Natural killer cell (primary cell): ENCODE measurements at regions not wholly inside any gene's neighbourhood (a gene's known extent, or its start where the extent isn't known, plus 50 kb on each side); places are given as distances from the start of the nearest gene placed in this dataset.

Experiments used
- ATAC-seq, 3 donors: fragments of 150-1000 bp in 2 of 3; fragments of 200-7000 bp in 1 of 3; cut with Tn5 transposase; 1 replicate in 1 of 3; 2 replicates in 2 of 3; pipeline ENCODE4 v1.10.0; 2021; ENCODE audit warnings: mild to moderate bottlenecking in 2 of 3, moderate library complexity in 2 of 3
- DNase-seq, 2 donors: peaks; one replicate each; pipeline versions ENCODE4 v3.0.0 to v3.0.0-alpha.2; 2013 to 2021; ENCODE audit warnings: mixed read lengths in 1 of 2
- H3K27ac ChIP-seq: one replicate; pipeline ENCODE4 v1.5.1; 2013; ENCODE audit warnings: mild to moderate bottlenecking, low read length
- H3K27me3 ChIP-seq: one replicate; pipeline ENCODE4 v1.6.1; 2013; ENCODE audit warnings: low read length; ENCODE audit not compliant: control insufficient read depth, insufficient read depth
- H3K36me3 ChIP-seq: one replicate; pipeline ENCODE4 v1.6.1; 2013; ENCODE audit warnings: low read length; ENCODE audit not compliant: control insufficient read depth, insufficient read depth
- H3K4me1 ChIP-seq: one replicate; pipeline ENCODE4 v1.6.1; 2013; ENCODE audit warnings: low read length; ENCODE audit not compliant: control insufficient read depth, insufficient read depth
- H3K4me3 ChIP-seq: one replicate; pipeline ENCODE4 v1.5.1; 2013; ENCODE audit warnings: low read length
- H3K9me3 ChIP-seq: one replicate; pipeline ENCODE4 v1.6.1; 2013; ENCODE audit warnings: low read length; ENCODE audit not compliant: control insufficient read depth, insufficient read depth
- H3K27ac Mint-ChIP-seq, 2 donors: one replicate each; pipeline ENCODE4 v1.8.0; 2022; ENCODE audit warnings: mild to moderate bottlenecking in 2 of 2, mixed read lengths in 2 of 2, moderate library complexity in 1 of 2
- H3K27me3 Mint-ChIP-seq, 2 donors: one replicate each; pipeline ENCODE4 v1.8.0; 2022; ENCODE audit warnings: low read depth in 2 of 2, mixed read lengths in 2 of 2
- H3K36me3 Mint-ChIP-seq: one replicate; pipeline ENCODE4 v1.8.0; 2022; ENCODE audit warnings: mixed read lengths
- H3K4me1 Mint-ChIP-seq, 2 donors: one replicate each; pipeline ENCODE4 v1.8.0; 2022; ENCODE audit warnings: mixed read lengths in 2 of 2
- H3K4me3 Mint-ChIP-seq: one replicate; pipeline ENCODE4 v1.8.0; 2022; ENCODE audit warnings: mild to moderate bottlenecking, moderate library complexity, mixed read lengths
- H3K9me3 Mint-ChIP-seq, 2 donors: one replicate each; pipeline ENCODE4 v1.8.0; 2022; ENCODE audit warnings: mixed read lengths in 2 of 2
- CTCF ChIP-seq: fragments of 200-600 bp; IDR thresholded peaks from one replicate; pipeline ENCODE4 v1.8.0; 2022; ENCODE audit warnings: antibody characterized with exemption
- WGBS: methylation state at CpG from one replicate; pipeline ENCODE4 v1.1.7; 2013; ENCODE audit warnings: missing lambda C conversion rate; ENCODE audit not compliant: insufficient coverage; 5-methylcytosine and 5-hydroxymethylcytosine counted together
- intact Hi-C: fragments of 100-400 bp; cut with micrococcal nuclease; formaldehyde crosslinking; loops from one replicate; pipeline ENCODE4 v1.14.2; 2022

GRCh38 chr9:85260275-85260845 lies 481.4 kb downstream of the AGTPBP1 start:
- no peak overlapping the region for H3K4me3 ChIP-seq
- Mint-ChIP-seq H3K36me3 (no peaks in the 10 kb centered on the region), H3K9me3 (peaks cover 0 to under 1% of the 10 kb centered on the region in 2 donors), H3K27me3 (peaks cover 24 to 40% of the 10 kb centered on the region in 2 donors), H3K4me1 (peaks cover 5 to 9% of the 10 kb centered on the region in 2 donors), H3K27ac (no peak overlapping the region), H3K4me3 (no peak overlapping the region)
- H3K27me3 ChIP-seq, result no peaks in the 10 kb centered on the region
- no peak for ATAC-seq
- H3K4me1 ChIP-seq, result no peaks in the 10 kb centered on the region
- no peaks in the 10 kb centered on the region for H3K9me3 ChIP-seq
- H3K27ac ChIP-seq, result no peak overlapping the region
- no peak for DNase-seq
- no peaks in the 10 kb centered on the region for H3K36me3 ChIP-seq
- 92% methylated on average over 2 of the region's 2 CpGs for WGBS
- no peak for TF ChIP-seq CTCF
- intact Hi-C loops, result no loop called here

DNA sequence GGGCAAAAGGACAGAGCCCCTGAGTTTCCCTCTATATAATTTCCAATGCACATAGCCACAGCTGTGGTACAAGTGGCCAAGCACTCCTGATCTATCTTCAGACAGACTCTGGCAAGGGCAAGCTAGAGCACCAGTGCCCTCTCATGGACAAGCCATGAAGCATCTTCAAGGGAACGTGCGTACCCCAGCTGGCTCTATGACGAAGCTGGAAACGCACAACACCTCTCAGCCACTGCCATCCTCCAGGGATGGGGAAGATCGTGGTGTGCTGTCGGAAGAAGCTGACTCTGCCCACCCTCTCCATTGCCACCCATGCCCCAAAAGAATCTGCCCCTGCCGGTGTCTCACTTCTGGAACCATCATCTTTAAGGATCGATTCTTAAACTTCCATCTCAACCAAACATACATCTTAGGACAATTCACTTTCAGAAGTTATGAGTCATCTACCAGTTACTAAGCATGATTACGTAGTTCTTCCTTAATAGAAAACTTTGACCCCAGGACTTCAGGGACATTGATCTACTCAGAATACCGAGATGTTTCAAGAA lies 482.9 kb downstream of the AGTPBP1 start:
- Histone ChIP-seq H3K27me3 (no peaks in the 10 kb centered on the region), H3K4me1 (no peaks in the 10 kb centered on the region), H3K27ac (no peak overlapping the region), H3K36me3 (no peaks in the 10 kb centered on the region), H3K4me3 (no peak overlapping the region), H3K9me3 (no peaks in the 10 kb centered on the region)
- peaks cover 0 to 4% of the 10 kb centered on the region in 2 donors for H3K9me3 Mint-ChIP-seq
- 45% methylated on average over 10 of the region's 10 CpGs for WGBS
- DNase-seq, result peak in 1 of 2 donors; percentile 3
- no peak overlapping the region for H3K4me3 Mint-ChIP-seq
- no peak overlapping the region for H3K27ac Mint-ChIP-seq
- intact Hi-C loops, result loop anchor here (5.0 kb wide), 1 partner anchor 862 kb away; no protein-coding TSS in a partner anchor
- peaks cover 30 to 53% of the 10 kb centered on the region in 2 donors for H3K27me3 Mint-ChIP-seq
- no peak for TF ChIP-seq CTCF
- H3K4me1 Mint-ChIP-seq, result peaks cover 5 to 9% of the 10 kb centered on the region in 2 donors
- peak in 2 of 3 donors; percentile 67 to 70 for ATAC-seq
- H3K36me3 Mint-ChIP-seq, result no peaks in the 10 kb centered on the region

GRCh38 chr9:85258236-85258635 lies 483.5 kb downstream of the AGTPBP1 start:
- TF ChIP-seq CTCF, result no peak
- no peak overlapping the region for H3K4me3 ChIP-seq
- Mint-ChIP-seq H3K27ac (no peak overlapping the region), H3K4me3 (no peak overlapping the region), H3K9me3 (peaks cover 0 to 4% of the 10 kb centered on the region in 2 donors), H3K4me1 (peaks cover 5 to 9% of the 10 kb centered on the region in 2 donors), H3K36me3 (no peaks in the 10 kb centered on the region), H3K27me3 (peaks cover 30 to 48% of the 10 kb centered on the region in 2 donors)
- intact Hi-C loops, result loop anchor here (5.0 kb wide), 1 partner anchor 861 kb away; no protein-coding TSS in a partner anchor
- H3K36me3 ChIP-seq, result no peaks in the 10 kb centered on the region
- no peaks in the 10 kb centered on the region for H3K4me1 ChIP-seq
- DNase-seq (no peak), ATAC-seq (no peak)
- 82% methylated on average over 7 of the region's 7 CpGs for WGBS
- H3K27me3 ChIP-seq, result no peaks in the 10 kb centered on the region
- H3K9me3 ChIP-seq, result no peaks in the 10 kb centered on the region
- H3K27ac ChIP-seq, result no peak overlapping the region

DNA sequence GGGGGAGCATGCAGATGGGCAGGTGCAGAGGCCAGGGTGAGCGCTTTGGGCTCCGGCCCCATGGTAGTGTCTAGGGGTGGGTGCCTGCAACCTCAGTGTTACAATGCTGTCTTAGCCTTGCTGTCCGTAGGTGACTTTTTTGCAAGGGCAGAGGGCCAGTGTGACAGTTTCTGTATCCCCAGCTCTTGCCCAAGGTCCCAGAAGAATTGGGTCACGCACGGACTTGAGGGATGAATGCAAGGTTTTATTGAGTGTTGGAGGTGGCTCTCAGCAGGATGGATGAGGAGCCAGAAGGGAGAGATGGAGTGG lies 492.5 kb downstream of the AGTPBP1 start:
- no peaks in the 10 kb centered on the region for H3K4me1 ChIP-seq
- WGBS, result 95% methylated on average over 5 of the region's 5 CpGs
- no peaks in the 10 kb centered on the region for H3K9me3 ChIP-seq
- H3K27ac ChIP-seq, result no peak overlapping the region
- H3K36me3 ChIP-seq, result no peaks in the 10 kb centered on the region
- no peaks in the 10 kb centered on the region for H3K4me1 Mint-ChIP-seq
- no peak overlapping the region for H3K4me3 ChIP-seq
- no peak overlapping the region for H3K27ac Mint-ChIP-seq
- H3K4me3 Mint-ChIP-seq, result no peak overlapping the region
- intact Hi-C loops, result no loop called here
- no peak for TF ChIP-seq CTCF
- H3K27me3 Mint-ChIP-seq, result peaks cover 11 to 21% of the 10 kb centered on the region in 2 donors
- ATAC-seq (peak in 1 of 3 donors; percentile 17), DNase-seq (no peak)
- H3K9me3 Mint-ChIP-seq, result no peaks in the 10 kb centered on the region
- H3K36me3 Mint-ChIP-seq, result no peaks in the 10 kb centered on the region
- H3K27me3 ChIP-seq, result no peaks in the 10 kb centered on the region
